Activated T-cell treated with anti-CD3 and anti-CD28 coated beads, Interleukin-2, amount 50 U/mL, for 24 hours (primary cell): ENCODE measurements at regions not wholly inside any gene's neighbourhood (a gene's known extent, or its start where the extent isn't known, plus 50 kb on each side); places are given as distances from the start of the nearest gene placed in this dataset.

Experiments used
- DNase-seq: peaks from one replicate; pipeline ENCODE4 v3.0.0-alpha.2; 2020
- H3K27ac Mint-ChIP-seq: 2 replicates; pipeline ENCODE4 v1.8.0; 2020; ENCODE audit warnings: mild to moderate bottlenecking, mixed read lengths
- H3K27me3 Mint-ChIP-seq: 2 replicates; pipeline ENCODE4 v1.8.0; 2020; ENCODE audit warnings: mixed read lengths
- H3K36me3 Mint-ChIP-seq: 2 replicates; pipeline ENCODE4 v1.8.0; 2020; ENCODE audit warnings: low read depth, mixed read lengths
- H3K4me1 Mint-ChIP-seq: 2 replicates; pipeline ENCODE4 v1.8.0; 2020; ENCODE audit warnings: low read depth, mixed read lengths
- H3K4me3 Mint-ChIP-seq: 2 replicates; pipeline ENCODE4 v1.8.0; 2020; ENCODE audit warnings: mild to moderate bottlenecking, moderate library complexity, mixed read lengths
- H3K9me3 Mint-ChIP-seq: 2 replicates; pipeline ENCODE4 v1.8.0; 2020; ENCODE audit warnings: mixed read lengths

- Mint-ChIP-seq H3K4me3 (no peak overlapping the region), H3K27me3 (no peaks in the 10 kb centered on the region), H3K36me3 (no peaks in the 10 kb centered on the region), H3K27ac (no peak overlapping the region), H3K9me3 (no peaks in the 10 kb centered on the region), H3K4me1 (peaks cover 1% of the 10 kb centered on the region)
- DNase-seq: no peak
Measured at GRCh38 chr1:229993894-229994293, 73.1 kb upstream of the GALNT2 start.

GRCh38 chr1:229999004-229999670 is 67.9 kb upstream of the GALNT2 start:
- no peak overlapping the region for H3K4me3 Mint-ChIP-seq
- H3K27ac Mint-ChIP-seq: no peak overlapping the region
- H3K36me3 Mint-ChIP-seq: no peaks in the 10 kb centered on the region
- H3K4me1 Mint-ChIP-seq: no peaks in the 10 kb centered on the region
- DNase-seq: no peak
- H3K27me3 Mint-ChIP-seq: peaks cover 2% of the 10 kb centered on the region
- no peaks in the 10 kb centered on the region for H3K9me3 Mint-ChIP-seq

- Mint-ChIP-seq H3K4me1 (no peaks in the 10 kb centered on the region), H3K27me3 (peaks cover 7% of the 10 kb centered on the region), H3K36me3 (no peaks in the 10 kb centered on the region), H3K27ac (no peak overlapping the region), H3K4me3 (no peak overlapping the region), H3K9me3 (no peaks in the 10 kb centered on the region)
- DNase-seq: no peak
Measured at GRCh38 chr1:230000493-230001184, 66.4 kb upstream of the GALNT2 start.

GRCh38 chr1:230002164-230002803 is 64.8 kb upstream of the GALNT2 start:
- Mint-ChIP-seq H3K9me3 (no peaks in the 10 kb centered on the region), H3K27ac (no peak overlapping the region), H3K4me1 (no peaks in the 10 kb centered on the region), H3K36me3 (no peaks in the 10 kb centered on the region), H3K27me3 (peaks cover 12% of the 10 kb centered on the region), H3K4me3 (no peak overlapping the region)
- DNase-seq: no peak

DNA sequence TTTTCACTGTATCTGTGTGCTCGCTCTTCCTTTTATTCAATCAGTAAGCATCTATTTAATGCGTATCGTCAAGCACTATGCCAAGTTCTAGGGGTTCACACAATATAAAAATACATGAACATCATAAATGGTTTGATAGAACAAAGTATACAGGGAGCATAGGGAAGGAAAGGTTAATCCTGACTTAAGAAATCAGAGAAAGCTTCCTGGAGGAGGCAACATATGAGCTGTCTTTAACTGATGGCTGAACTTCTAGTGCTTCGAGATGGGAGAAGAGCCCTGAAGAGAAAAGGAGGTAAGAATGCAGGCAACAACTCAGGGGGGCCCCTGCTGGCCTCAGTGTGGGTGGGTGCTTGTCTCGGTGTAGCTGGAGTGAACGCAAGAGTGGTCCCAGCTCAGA is 63.6 kb upstream of the GALNT2 start:
- Mint-ChIP-seq H3K36me3 (no peaks in the 10 kb centered on the region), H3K9me3 (no peaks in the 10 kb centered on the region), H3K4me3 (no peak overlapping the region), H3K27ac (no peak overlapping the region), H3K4me1 (no peaks in the 10 kb centered on the region), H3K27me3 (peaks cover 12% of the 10 kb centered on the region)
- DNase-seq: no peak

DNA sequence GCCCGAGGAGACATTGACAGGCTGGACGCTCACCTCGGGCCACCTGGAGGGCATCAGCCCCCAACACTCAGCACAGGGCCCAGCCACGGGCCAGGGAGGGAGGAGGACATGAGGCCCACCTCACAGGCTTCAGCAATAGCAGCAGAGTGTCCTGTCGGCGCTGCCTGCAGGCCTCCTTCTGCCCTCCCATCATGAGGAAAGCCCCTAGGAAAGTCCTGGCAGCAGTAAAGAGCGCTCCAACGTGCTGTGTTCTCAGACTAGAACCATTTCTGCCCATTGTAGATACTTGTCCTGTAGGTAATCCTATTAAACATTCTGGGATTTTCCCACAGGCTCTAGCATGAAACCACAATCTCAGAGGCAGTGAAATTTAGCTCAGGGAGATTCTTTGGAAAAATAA is 62.0 kb upstream of the GALNT2 start:
- no peak overlapping the region for H3K4me3 Mint-ChIP-seq
- no peaks in the 10 kb centered on the region for H3K9me3 Mint-ChIP-seq
- H3K27ac Mint-ChIP-seq: no peak overlapping the region
- DNase-seq: no peak
- H3K4me1 Mint-ChIP-seq: no peaks in the 10 kb centered on the region
- peaks cover 12% of the 10 kb centered on the region for H3K27me3 Mint-ChIP-seq
- no peaks in the 10 kb centered on the region for H3K36me3 Mint-ChIP-seq

- no peaks in the 10 kb centered on the region for H3K36me3 Mint-ChIP-seq
- no peak for DNase-seq
- no peaks in the 10 kb centered on the region for H3K4me1 Mint-ChIP-seq
- peaks cover 12% of the 10 kb centered on the region for H3K27me3 Mint-ChIP-seq
- H3K27ac Mint-ChIP-seq: no peak overlapping the region
- H3K9me3 Mint-ChIP-seq: no peaks in the 10 kb centered on the region
- no peak overlapping the region for H3K4me3 Mint-ChIP-seq
Measured at GRCh38 chr1:230008721-230009120, 58.3 kb upstream of the GALNT2 start.

DNA sequence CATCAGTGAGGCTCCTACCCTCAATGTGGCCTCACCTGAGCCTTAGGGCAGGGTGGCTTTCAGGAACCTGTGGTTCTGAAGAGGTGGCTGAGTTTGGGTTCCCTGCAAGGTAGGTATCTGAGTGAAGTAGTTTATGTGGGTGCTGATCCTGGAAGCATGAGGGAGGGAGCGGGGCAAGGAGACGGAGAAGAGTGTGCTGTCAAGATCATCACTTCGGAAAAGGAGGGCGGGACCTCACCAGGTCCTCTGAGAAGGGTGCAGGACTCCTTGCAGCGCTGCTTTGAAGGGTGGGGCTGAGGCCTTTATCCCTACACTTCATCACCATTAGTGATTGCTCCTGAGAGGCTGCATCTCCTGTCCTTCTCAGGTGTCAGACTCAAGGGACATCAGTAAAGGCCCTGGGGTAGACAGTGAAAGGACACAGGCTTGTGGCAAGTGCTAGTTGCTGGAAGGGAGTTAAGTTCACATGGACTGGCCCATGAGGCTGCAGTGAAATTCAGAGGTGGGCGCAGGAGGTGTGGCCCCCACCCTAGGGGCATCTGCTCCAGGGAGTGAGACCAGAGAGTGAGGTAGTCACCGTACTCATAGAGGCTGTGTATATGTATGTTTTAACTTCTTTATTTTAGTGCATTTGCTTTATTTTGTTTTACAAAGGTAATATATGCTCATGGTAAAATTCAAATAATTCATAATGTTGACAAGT is 57.3 kb upstream of the GALNT2 start:
- Mint-ChIP-seq H3K27me3 (peaks cover 8% of the 10 kb centered on the region), H3K27ac (no peak overlapping the region), H3K36me3 (no peaks in the 10 kb centered on the region), H3K4me3 (no peak overlapping the region), H3K9me3 (no peaks in the 10 kb centered on the region), H3K4me1 (no peaks in the 10 kb centered on the region)
- DNase-seq: no peak

DNA sequence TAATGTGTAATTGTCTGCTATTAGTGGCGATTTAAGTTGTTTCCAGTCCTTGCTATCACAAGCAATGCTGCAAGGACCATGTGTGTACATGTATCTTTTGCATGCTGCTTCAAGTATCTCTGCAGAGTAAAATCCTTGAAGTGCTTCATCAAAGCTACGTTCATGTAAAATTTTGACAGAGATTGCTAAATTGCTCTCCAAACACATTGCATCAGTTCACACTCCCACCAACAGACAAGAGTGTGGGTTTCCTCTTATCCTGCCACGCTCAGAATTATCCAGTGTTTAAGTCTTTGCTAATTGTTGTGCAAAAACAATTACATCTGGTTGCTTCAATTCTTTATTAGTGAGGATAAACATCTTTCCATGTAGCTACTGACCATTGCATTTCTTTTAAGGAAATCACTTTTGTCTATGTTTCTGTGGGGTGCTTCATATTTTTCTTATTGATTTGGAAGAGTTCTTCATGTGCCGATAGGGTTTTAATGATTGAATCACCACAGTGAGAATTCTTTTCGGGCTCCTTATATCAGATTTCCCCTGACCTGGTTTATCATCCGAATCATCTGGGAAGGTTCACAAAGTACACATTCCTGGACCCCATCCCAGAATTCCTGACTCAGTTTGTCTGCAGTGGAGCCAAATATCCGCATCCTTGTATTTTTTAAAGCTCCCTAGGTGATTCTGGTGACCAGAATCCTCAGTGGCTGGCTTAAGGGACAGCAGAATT is 56.3 kb upstream of the GALNT2 start:
- Mint-ChIP-seq H3K27me3 (peaks cover 8% of the 10 kb centered on the region), H3K4me1 (no peaks in the 10 kb centered on the region), H3K9me3 (no peaks in the 10 kb centered on the region), H3K27ac (no peak overlapping the region), H3K36me3 (no peaks in the 10 kb centered on the region), H3K4me3 (no peak overlapping the region)
- DNase-seq: no peak

DNA sequence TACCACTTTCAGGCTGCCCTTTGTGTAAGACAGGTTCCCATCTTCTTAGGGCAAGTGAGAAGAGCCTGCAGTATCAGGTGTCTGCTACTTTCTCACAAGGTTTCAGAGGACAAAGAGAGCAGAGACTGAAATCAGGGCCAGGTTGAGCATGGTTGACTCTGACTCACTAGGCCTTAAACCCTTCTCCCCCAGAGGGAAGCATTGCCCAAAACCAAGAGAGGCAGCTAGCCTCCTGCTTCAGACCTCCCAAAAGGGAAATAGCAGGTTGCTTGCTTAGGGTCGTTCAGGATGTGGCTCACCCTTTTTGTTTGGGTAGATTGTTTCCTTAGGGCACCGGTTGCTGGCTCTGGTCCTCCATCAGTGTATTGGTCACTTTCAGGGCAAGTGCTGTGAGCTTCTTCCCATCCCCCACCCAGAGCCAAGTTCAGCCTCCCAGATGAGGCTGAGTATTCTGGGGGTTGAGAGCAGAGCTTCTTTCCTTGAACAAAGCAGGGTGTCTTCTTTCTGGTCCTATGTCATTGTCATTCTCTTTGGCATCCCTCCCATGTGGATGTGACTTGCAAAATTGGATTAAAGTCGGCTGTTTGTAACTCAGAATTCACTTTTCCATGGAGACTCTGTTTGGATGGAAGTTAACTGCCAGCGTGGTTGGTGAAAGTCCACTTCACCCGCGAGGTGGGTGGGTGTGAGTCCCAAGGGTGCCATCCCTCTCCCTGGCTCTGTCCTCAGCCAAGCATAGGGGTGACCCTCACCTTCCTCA is 55.5 kb upstream of the GALNT2 start:
- Mint-ChIP-seq H3K4me3 (no peak overlapping the region), H3K27ac (no peak overlapping the region), H3K4me1 (no peaks in the 10 kb centered on the region), H3K36me3 (no peaks in the 10 kb centered on the region), H3K27me3 (peaks cover 6% of the 10 kb centered on the region), H3K9me3 (no peaks in the 10 kb centered on the region)
- DNase-seq: no peak

GRCh38 chr1:230012093-230012393 is 55.0 kb upstream of the GALNT2 start:
- Mint-ChIP-seq H3K4me1 (no peaks in the 10 kb centered on the region), H3K4me3 (no peak overlapping the region), H3K27me3 (peaks cover 2% of the 10 kb centered on the region), H3K36me3 (no peaks in the 10 kb centered on the region), H3K27ac (no peak overlapping the region), H3K9me3 (no peaks in the 10 kb centered on the region)
- no peak for DNase-seq

- no peak overlapping the region for H3K27ac Mint-ChIP-seq
- no peak overlapping the region for H3K4me3 Mint-ChIP-seq
- H3K9me3 Mint-ChIP-seq: no peaks in the 10 kb centered on the region
- H3K36me3 Mint-ChIP-seq: no peaks in the 10 kb centered on the region
- DNase-seq: no peak
- H3K4me1 Mint-ChIP-seq: no peaks in the 10 kb centered on the region
- peaks cover 2% of the 10 kb centered on the region for H3K27me3 Mint-ChIP-seq
Measured at GRCh38 chr1:230012741-230013140, 54.3 kb upstream of the GALNT2 start.

DNA sequence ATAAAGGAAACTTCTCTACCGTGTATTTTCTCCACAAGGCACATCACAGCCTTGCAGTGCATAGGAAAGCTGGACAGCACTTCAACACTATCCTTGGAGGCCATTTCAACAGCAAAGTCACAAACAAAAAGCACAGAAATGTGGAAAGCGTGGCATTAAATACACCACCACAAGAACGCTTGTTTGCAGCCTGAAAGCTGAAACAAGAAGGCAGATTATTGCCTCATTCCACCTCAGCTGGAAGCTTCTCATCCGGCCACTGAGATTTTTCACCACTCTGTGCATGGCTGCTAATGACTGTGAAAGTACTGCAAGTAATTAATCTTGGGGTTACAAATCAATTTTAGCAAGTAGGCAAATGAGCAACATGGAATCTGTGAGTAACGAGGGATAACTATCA is 50.9 kb upstream of the GALNT2 start:
- H3K4me1 Mint-ChIP-seq: no peaks in the 10 kb centered on the region
- H3K9me3 Mint-ChIP-seq: no peaks in the 10 kb centered on the region
- no peak for DNase-seq
- no peaks in the 10 kb centered on the region for H3K36me3 Mint-ChIP-seq
- no peak overlapping the region for H3K4me3 Mint-ChIP-seq
- H3K27ac Mint-ChIP-seq: no peak overlapping the region
- H3K27me3 Mint-ChIP-seq: peaks cover 2% of the 10 kb centered on the region
